ENCODE measurements at regions not wholly inside any gene's neighbourhood (a gene's known extent, or its start where the extent isn't known, plus 50 kb on each side); places are given as distances from the start of the nearest gene placed in this dataset.

DNA sequence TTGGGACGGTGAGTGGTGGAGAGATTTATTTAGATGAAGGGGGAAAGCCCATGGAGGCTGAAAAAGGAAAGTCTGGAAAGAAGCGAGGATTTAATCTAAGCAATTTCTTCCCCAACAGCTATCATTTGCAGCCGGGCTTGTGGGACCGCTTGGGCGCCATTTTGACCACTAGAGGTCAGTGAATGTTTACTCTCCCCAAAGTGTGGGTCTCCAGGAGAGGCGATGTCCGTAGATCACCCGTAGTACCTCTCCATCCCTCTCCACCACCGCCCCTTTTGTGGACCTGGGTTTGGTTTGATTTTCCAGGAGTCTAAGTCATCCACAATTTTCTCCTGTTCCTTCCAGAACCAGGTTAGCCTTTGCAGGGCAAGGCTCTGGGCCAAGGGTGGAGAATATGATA is 91.2 kb upstream of the PARP11 start:
- intact Hi-C loops (cut with micrococcal nuclease), result no loop called here
- Histone ChIP-seq H3K27me3 (ENCODE audit: low read depth) (peaks cover 36% of the 10 kb centered on the region), H3K36me3 (no peaks in the 10 kb centered on the region), H3K4me3 (no peak overlapping the region), H3K9me3 (replicated peaks) (no peaks in the 10 kb centered on the region), H3K4me1 (no peaks in the 10 kb centered on the region), H3K27ac (replicated peaks) (no peak overlapping the region)
- TF ChIP-seq, protein P1, sequence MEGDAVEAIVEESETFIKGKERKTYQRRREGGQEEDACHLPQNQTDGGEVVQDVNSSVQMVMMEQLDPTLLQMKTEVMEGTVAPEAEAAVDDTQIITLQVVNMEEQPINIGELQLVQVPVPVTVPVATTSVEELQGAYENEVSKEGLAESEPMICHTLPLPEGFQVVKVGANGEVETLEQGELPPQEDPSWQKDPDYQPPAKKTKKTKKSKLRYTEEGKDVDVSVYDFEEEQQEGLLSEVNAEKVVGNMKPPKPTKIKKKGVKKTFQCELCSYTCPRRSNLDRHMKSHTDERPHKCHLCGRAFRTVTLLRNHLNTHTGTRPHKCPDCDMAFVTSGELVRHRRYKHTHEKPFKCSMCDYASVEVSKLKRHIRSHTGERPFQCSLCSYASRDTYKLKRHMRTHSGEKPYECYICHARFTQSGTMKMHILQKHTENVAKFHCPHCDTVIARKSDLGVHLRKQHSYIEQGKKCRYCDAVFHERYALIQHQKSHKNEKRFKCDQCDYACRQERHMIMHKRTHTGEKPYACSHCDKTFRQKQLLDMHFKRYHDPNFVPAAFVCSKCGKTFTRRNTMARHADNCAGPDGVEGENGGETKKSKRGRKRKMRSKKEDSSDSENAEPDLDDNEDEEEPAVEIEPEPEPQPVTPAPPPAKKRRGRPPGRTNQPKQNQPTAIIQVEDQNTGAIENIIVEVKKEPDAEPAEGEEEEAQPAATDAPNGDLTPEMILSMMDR (IDR thresholded peaks at IDR 0.05; ENCODE audit: borderline replicate concordance), result peak; percentile 61
- DNase-seq, result no peak

GRCh38 chr12:3962631-3963483 is 89.7 kb upstream of the PARP11 start:
- no peak for DNase-seq
- Histone ChIP-seq H3K36me3 (no peaks in the 10 kb centered on the region), H3K4me1 (no peaks in the 10 kb centered on the region), H3K27me3 (ENCODE audit: low read depth) (peaks cover 30% of the 10 kb centered on the region), H3K27ac (replicated peaks) (no peak overlapping the region), H3K4me3 (no peak overlapping the region), H3K9me3 (replicated peaks) (no peaks in the 10 kb centered on the region)
- intact Hi-C loops (cut with micrococcal nuclease), result no loop called here
- TF ChIP-seq, protein P1 (IDR thresholded peaks at IDR 0.05; ENCODE audit: borderline replicate concordance), result no peak

- no peaks in the 10 kb centered on the region for H3K9me3 ChIP-seq (replicated peaks)
- no peaks in the 10 kb centered on the region for H3K4me1 ChIP-seq
- intact Hi-C loops (cut with micrococcal nuclease), result no loop called here
- H3K27me3 ChIP-seq (ENCODE audit: low read depth), result peaks cover 19% of the 10 kb centered on the region
- no peaks in the 10 kb centered on the region for H3K36me3 ChIP-seq
- DNase-seq, result no peak
- TF ChIP-seq, protein P1 (IDR thresholded peaks at IDR 0.05; ENCODE audit: borderline replicate concordance), result no peak
- no peak overlapping the region for H3K27ac ChIP-seq (replicated peaks)
- no peak overlapping the region for H3K4me3 ChIP-seq
Observed at GRCh38 chr12:3961591-3961990, 88.4 kb upstream of the PARP11 start.

DNA sequence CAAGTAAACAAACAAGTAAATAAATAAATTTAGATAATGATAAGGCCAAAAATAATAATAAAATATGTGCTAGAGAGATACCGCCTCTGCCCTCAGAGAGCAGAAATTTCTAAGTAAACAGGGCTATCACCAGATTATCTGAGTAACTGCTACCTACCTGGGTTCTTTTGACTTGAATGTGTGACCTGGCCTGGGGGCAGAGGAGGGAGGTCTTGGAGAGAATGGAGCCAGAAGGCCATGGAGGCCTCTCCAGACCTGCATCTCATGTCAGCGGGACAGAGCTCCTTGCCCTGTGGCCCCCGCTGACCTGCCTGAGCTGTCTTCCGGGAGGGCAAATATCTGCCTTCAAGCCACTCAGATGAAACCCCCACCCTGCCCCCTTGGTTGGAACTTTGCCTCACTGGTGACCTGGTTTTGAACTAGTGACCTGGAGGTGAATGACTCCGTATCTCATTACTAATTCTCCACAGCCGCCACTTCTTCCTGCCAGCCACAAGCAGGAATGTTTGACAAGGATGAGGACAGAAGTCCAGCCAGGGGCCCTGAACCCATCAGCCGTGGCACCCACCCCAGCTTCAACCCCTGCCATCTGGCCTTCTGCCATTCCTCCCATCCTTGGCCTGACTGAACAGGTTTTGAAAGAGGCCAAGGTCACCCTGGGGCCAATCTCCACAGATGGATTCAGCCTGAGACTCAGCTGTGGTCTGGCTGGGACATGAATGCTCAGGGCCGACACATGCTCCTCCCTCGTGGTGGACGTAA is 86.8 kb upstream of the PARP11 start:
- H3K4me1 ChIP-seq, result no peaks in the 10 kb centered on the region
- peaks cover 8% of the 10 kb centered on the region for H3K27me3 ChIP-seq (ENCODE audit: low read depth)
- no peaks in the 10 kb centered on the region for H3K9me3 ChIP-seq (replicated peaks)
- H3K36me3 ChIP-seq, result no peaks in the 10 kb centered on the region
- intact Hi-C loops (cut with micrococcal nuclease), result no loop called here
- H3K27ac ChIP-seq (replicated peaks), result no peak overlapping the region
- TF ChIP-seq, protein P1 (IDR thresholded peaks at IDR 0.05; ENCODE audit: borderline replicate concordance), result no peak
- peak; percentile 21 for DNase-seq
- no peak overlapping the region for H3K4me3 ChIP-seq

GRCh38 chr12:3958534-3958933 is 85.3 kb upstream of the PARP11 start:
- Histone ChIP-seq H3K27ac (replicated peaks) (no peak overlapping the region), H3K27me3 (ENCODE audit: low read depth) (no peaks in the 10 kb centered on the region), H3K4me3 (no peak overlapping the region), H3K36me3 (no peaks in the 10 kb centered on the region), H3K4me1 (no peaks in the 10 kb centered on the region), H3K9me3 (replicated peaks) (no peaks in the 10 kb centered on the region)
- no peak for DNase-seq
- intact Hi-C loops (cut with micrococcal nuclease), result no loop called here
- TF ChIP-seq, protein P1 (IDR thresholded peaks at IDR 0.05; ENCODE audit: borderline replicate concordance), result no peak

All from left ventricle myocardium inferior (tissue), 1 donor.